ENCODE measurements at regions not wholly inside any gene's neighbourhood (a gene's known extent, or its start where the extent isn't known, plus 50 kb on each side); places are given as distances from the start of the nearest gene placed in this dataset.
A peak's percentile ranks its signal among the peaks of the same experiment; 100 is the strongest.

DNA sequence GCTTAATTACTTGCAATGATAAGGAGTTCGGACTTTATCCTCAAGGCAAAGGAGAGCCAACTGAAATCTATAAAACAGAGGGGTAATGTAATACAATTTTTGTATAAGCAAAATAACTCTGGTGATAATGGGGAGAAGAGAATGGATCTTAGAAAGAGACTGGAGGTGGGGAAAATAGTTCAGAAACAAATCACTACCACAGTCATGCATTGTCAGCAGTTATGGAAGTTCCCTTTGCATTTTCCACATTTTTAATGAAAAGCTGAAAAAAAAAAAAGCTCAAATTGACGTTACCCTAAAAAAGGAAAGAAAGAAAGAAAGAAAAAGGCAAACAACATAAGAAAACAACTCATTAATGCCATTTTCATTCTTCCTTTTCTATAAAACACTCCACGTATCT is 337.6 kb upstream of the HSF2 start:
- no peak for DNase-seq
- no peaks in the 10 kb centered on the region for H3K36me3 ChIP-seq (ENCODE audit: control insufficient read depth in 3 of 3, insufficient read depth in 2 of 3, low read depth in 1 of 3, low read length in 3 of 3)
- WGBS, 3 donors, result 54 to 71% (median 63%) methylated on average over 3 of the region's 3 CpGs
- no peaks in the 10 kb centered on the region for H3K9me3 ChIP-seq (ENCODE audit: control insufficient read depth in 2 of 2, insufficient read depth in 1 of 2, low read depth in 1 of 2, low read length in 1 of 2)
- H3K4me1 ChIP-seq (ENCODE audit: control insufficient read depth in 3 of 3, insufficient read depth in 2 of 3, low read depth in 1 of 3, low read length in 2 of 3), result peaks cover 0 to 2% (median 0%) of the 10 kb centered on the region in 3 donors
- no peak for FAIRE-seq
- no peaks in the 10 kb centered on the region for H3K27me3 ChIP-seq (ENCODE audit: control insufficient read depth in 3 of 3, insufficient read depth in 3 of 3, low read length in 3 of 3)
- H3K27ac ChIP-seq (ENCODE audit: low read depth in 1 of 3, low read length in 2 of 3), result no peak overlapping the region
- H3K4me3 ChIP-seq (ENCODE audit: low read depth in 1 of 3, low read length in 3 of 3), result no peak overlapping the region

DNA sequence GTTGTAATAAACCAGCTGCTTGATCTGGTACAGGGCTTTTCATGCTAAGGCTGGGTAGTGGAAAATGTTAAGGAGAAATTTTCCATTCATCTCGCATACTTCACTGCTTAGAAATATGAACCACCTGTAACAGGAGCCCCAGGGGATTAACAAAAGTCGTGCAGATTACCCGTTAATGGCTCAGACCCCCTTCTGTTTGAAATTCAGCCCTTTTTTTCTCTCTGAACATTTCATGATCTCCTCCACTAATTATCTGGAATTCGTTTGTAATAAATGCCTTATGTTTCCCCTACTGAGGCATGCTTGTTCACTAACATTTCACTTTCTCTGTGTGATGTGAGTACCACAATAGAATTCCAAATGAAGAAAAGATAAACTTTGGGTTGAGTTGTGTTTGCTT is 336.4 kb upstream of the HSF2 start:
- Histone ChIP-seq H3K36me3 (ENCODE audit: control insufficient read depth in 3 of 3, insufficient read depth in 2 of 3, low read depth in 1 of 3, low read length in 3 of 3) (no peaks in the 10 kb centered on the region), H3K4me1 (ENCODE audit: control insufficient read depth in 3 of 3, insufficient read depth in 2 of 3, low read depth in 1 of 3, low read length in 2 of 3) (peaks cover 0 to 2% (median 0%) of the 10 kb centered on the region in 3 donors), H3K27ac (ENCODE audit: low read depth in 1 of 3, low read length in 2 of 3) (no peak overlapping the region), H3K27me3 (ENCODE audit: control insufficient read depth in 3 of 3, insufficient read depth in 3 of 3, low read length in 3 of 3) (no peaks in the 10 kb centered on the region), H3K4me3 (ENCODE audit: low read depth in 1 of 3, low read length in 3 of 3) (no peak overlapping the region), H3K9me3 (ENCODE audit: control insufficient read depth in 2 of 2, insufficient read depth in 1 of 2, low read depth in 1 of 2, low read length in 1 of 2) (no peaks in the 10 kb centered on the region)
- no peak for FAIRE-seq
- DNase-seq, result no peak
- WGBS, 3 donors, result 61 to 79% (median 77%) methylated on average over 4 of the region's 4 CpGs

- Histone ChIP-seq H3K27me3 (ENCODE audit: control insufficient read depth in 3 of 3, insufficient read depth in 3 of 3, low read length in 3 of 3) (no peaks in the 10 kb centered on the region), H3K4me1 (ENCODE audit: control insufficient read depth in 3 of 3, insufficient read depth in 2 of 3, low read depth in 1 of 3, low read length in 2 of 3) (peaks cover 0 to 2% (median 0%) of the 10 kb centered on the region in 3 donors), H3K4me3 (ENCODE audit: low read depth in 1 of 3, low read length in 3 of 3) (no peak overlapping the region), H3K36me3 (ENCODE audit: control insufficient read depth in 3 of 3, insufficient read depth in 2 of 3, low read depth in 1 of 3, low read length in 3 of 3) (no peaks in the 10 kb centered on the region), H3K9me3 (ENCODE audit: control insufficient read depth in 2 of 2, insufficient read depth in 1 of 2, low read depth in 1 of 2, low read length in 1 of 2) (no peaks in the 10 kb centered on the region), H3K27ac (ENCODE audit: low read depth in 1 of 3, low read length in 2 of 3) (no peak overlapping the region)
- 92 to 94% (median 94%) methylated on average over 5 of the region's 5 CpGs for WGBS, 3 donors
- DNase-seq (no peak), FAIRE-seq (no peak)
These were observed 335.7 kb upstream of the HSF2 start for GRCh38 chr6:122063761-122064160.

DNA sequence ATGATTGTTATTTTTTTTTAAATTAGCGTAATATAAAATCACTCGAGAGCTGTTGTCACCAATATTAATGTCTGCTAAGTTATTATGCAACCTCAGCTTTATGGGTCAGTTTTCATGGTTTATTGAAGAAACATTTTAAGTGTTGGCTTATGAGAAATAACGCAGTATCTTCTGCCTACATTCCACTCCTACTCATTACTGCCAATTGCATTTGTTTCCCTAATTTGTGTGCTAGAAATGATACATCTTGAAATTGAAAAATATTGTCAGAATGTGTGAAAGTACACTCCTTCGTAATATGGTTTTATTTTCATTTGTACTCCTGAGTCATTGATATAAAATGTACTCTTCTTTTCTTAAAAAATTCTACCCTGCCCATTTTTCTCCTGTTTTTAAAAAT is 333.3 kb upstream of the HSF2 start:
- H3K9me3 ChIP-seq (ENCODE audit: control insufficient read depth in 2 of 2, insufficient read depth in 1 of 2, low read depth in 1 of 2, low read length in 1 of 2), result no peaks in the 10 kb centered on the region
- H3K36me3 ChIP-seq (ENCODE audit: control insufficient read depth in 3 of 3, insufficient read depth in 2 of 3, low read depth in 1 of 3, low read length in 3 of 3), result no peaks in the 10 kb centered on the region
- no peak for DNase-seq
- H3K4me3 ChIP-seq (ENCODE audit: low read depth in 1 of 3, low read length in 3 of 3), result no peak overlapping the region
- WGBS, 3 donors, result 66 to 92% (median 78%) methylated on average over 4 of the region's 4 CpGs
- peak; percentile 19 for FAIRE-seq
- H3K4me1 ChIP-seq (ENCODE audit: control insufficient read depth in 3 of 3, insufficient read depth in 2 of 3, low read depth in 1 of 3, low read length in 2 of 3), result no peaks in the 10 kb centered on the region
- no peaks in the 10 kb centered on the region for H3K27me3 ChIP-seq (ENCODE audit: control insufficient read depth in 3 of 3, insufficient read depth in 3 of 3, low read length in 3 of 3)
- no peak overlapping the region for H3K27ac ChIP-seq (ENCODE audit: low read depth in 1 of 3, low read length in 2 of 3)

GRCh38 chr6:122068291-122068769 is 331.1 kb upstream of the HSF2 start:
- Histone ChIP-seq H3K4me1 (ENCODE audit: control insufficient read depth in 3 of 3, insufficient read depth in 2 of 3, low read depth in 1 of 3, low read length in 2 of 3) (no peaks in the 10 kb centered on the region), H3K4me3 (ENCODE audit: low read depth in 1 of 3, low read length in 3 of 3) (no peak overlapping the region), H3K36me3 (ENCODE audit: control insufficient read depth in 3 of 3, insufficient read depth in 2 of 3, low read depth in 1 of 3, low read length in 3 of 3) (no peaks in the 10 kb centered on the region), H3K27me3 (ENCODE audit: control insufficient read depth in 3 of 3, insufficient read depth in 3 of 3, low read length in 3 of 3) (no peaks in the 10 kb centered on the region), H3K9me3 (ENCODE audit: control insufficient read depth in 2 of 2, insufficient read depth in 1 of 2, low read depth in 1 of 2, low read length in 1 of 2) (no peaks in the 10 kb centered on the region), H3K27ac (ENCODE audit: low read depth in 1 of 3, low read length in 2 of 3) (no peak overlapping the region)
- 42 to 49% (median 48%) methylated on average over 3 of the region's 3 CpGs for WGBS, 3 donors
- no peak for DNase-seq
- no peak for FAIRE-seq

DNA sequence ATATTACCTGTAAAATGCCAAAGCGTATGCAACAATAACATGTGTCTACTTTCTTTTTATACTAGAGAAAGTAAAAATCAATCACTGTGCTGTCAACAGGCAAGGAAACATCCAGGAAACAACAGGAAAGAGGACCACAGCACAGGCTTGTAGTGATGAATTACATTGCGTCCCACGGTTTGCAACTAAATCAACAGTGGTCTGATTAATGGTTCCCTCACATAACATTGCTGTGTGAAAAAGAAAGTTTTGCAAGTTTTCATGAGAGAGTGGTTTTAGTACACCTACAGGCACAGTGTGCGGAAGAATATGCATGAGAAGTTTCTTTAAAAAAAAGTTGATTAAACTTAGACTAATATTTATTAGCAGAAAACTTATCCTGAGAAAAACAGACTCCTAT is 329.5 kb upstream of the HSF2 start:
- DNase-seq (no peak), FAIRE-seq (no peak)
- Histone ChIP-seq H3K27ac (ENCODE audit: low read depth in 1 of 3, low read length in 2 of 3) (no peak overlapping the region), H3K27me3 (ENCODE audit: control insufficient read depth in 3 of 3, insufficient read depth in 3 of 3, low read length in 3 of 3) (no peaks in the 10 kb centered on the region), H3K9me3 (ENCODE audit: control insufficient read depth in 2 of 2, insufficient read depth in 1 of 2, low read depth in 1 of 2, low read length in 1 of 2) (no peaks in the 10 kb centered on the region), H3K4me3 (ENCODE audit: low read depth in 1 of 3, low read length in 3 of 3) (no peak overlapping the region), H3K36me3 (ENCODE audit: control insufficient read depth in 3 of 3, insufficient read depth in 2 of 3, low read depth in 1 of 3, low read length in 3 of 3) (no peaks in the 10 kb centered on the region), H3K4me1 (ENCODE audit: control insufficient read depth in 3 of 3, insufficient read depth in 2 of 3, low read depth in 1 of 3, low read length in 2 of 3) (no peaks in the 10 kb centered on the region)
- 62 to 88% (median 80%) methylated on average over 4 of the region's 4 CpGs for WGBS, 3 donors

DNA sequence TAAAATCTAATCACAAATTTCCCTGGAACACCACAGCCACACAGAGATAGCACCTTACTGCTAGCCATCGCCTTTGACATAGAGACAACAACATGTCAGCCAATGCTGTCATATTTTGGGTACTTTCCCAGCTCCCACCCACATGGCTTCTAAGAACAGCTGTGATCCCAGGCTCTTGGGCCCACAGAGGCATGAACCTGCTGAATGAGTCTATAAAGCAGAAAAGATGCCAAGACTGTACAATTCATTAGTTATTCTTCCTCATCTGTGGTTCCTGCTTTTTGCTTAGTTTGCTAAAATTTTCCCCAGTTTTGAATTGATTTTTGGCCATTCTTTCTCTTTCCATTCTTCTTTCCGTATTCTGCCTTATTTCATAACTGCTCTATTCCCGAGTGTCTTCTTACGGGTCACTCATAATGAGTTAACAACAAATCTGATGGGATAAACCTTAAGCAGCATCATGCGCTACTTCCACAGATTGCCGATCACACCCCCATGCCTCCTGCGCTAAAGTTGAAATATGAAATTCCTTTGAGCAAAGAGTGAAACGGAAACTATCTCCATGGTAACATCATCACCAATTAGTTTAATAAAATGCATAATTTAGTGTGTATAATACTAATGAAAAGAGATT is 327.3 kb upstream of the HSF2 start:
- Histone ChIP-seq H3K27me3 (ENCODE audit: control insufficient read depth in 3 of 3, insufficient read depth in 3 of 3, low read length in 3 of 3) (no peaks in the 10 kb centered on the region), H3K4me3 (ENCODE audit: low read depth in 1 of 3, low read length in 3 of 3) (no peak overlapping the region), H3K36me3 (ENCODE audit: control insufficient read depth in 3 of 3, insufficient read depth in 2 of 3, low read depth in 1 of 3, low read length in 3 of 3) (no peaks in the 10 kb centered on the region), H3K9me3 (ENCODE audit: control insufficient read depth in 2 of 2, insufficient read depth in 1 of 2, low read depth in 1 of 2, low read length in 1 of 2) (no peaks in the 10 kb centered on the region), H3K27ac (ENCODE audit: low read depth in 1 of 3, low read length in 2 of 3) (no peak overlapping the region), H3K4me1 (ENCODE audit: control insufficient read depth in 3 of 3, insufficient read depth in 2 of 3, low read depth in 1 of 3, low read length in 2 of 3) (no peaks in the 10 kb centered on the region)
- no peak for FAIRE-seq
- 86 to 90% (median 89%) methylated on average over 8 of the region's 8 CpGs for WGBS, 3 donors
- no peak for DNase-seq

DNA sequence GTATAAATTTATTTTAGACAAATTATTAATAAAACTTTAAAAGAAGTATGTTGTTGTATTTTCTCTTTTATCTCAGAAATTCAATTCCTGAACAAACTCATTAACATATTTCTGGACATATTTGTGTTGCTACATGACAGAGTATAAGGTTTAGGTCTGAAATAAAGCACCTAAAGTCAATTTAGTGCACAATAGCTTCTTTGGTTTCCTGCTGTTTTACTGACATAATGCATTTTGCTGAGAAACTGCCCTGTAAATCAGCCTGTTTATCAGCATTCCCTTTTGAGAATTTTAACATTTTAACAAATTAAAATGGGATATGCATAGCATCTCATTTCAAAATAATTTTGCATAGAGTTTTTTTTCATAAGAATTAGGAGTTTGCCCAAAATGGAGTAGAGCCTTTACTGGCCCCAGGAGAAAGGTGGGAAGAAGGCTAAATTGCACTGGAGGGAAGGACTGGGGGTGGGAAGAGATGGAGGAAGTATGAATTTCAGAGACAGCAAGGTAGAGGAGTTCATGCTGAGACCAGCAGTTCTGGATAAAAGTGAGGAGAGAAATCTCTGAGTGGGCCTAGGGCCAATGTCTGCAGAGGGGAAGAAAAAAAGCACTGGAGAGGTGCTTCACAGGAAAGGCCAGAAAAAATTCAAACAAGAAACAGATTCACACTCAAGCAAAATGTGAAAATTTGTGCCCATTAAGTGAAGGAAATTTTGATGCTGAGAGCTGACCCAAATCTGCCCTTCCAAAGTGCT is 324.2 kb upstream of the HSF2 start:
- H3K36me3 ChIP-seq (ENCODE audit: control insufficient read depth in 3 of 3, insufficient read depth in 2 of 3, low read depth in 1 of 3, low read length in 3 of 3), result no peaks in the 10 kb centered on the region
- no peaks in the 10 kb centered on the region for H3K9me3 ChIP-seq (ENCODE audit: control insufficient read depth in 2 of 2, insufficient read depth in 1 of 2, low read depth in 1 of 2, low read length in 1 of 2)
- DNase-seq, result no peak
- no peaks in the 10 kb centered on the region for H3K4me1 ChIP-seq (ENCODE audit: control insufficient read depth in 3 of 3, insufficient read depth in 2 of 3, low read depth in 1 of 3, low read length in 2 of 3)
- no peaks in the 10 kb centered on the region for H3K27me3 ChIP-seq (ENCODE audit: control insufficient read depth in 3 of 3, insufficient read depth in 3 of 3, low read length in 3 of 3)
- no peak overlapping the region for H3K4me3 ChIP-seq (ENCODE audit: low read depth in 1 of 3, low read length in 3 of 3)
- H3K27ac ChIP-seq (ENCODE audit: low read depth in 1 of 3, low read length in 2 of 3), result no peak overlapping the region
- no peak for FAIRE-seq

Data from small intestine (tissue), 7 donors.